Panc1 (cell line): ENCODE measurements at regions not wholly inside any gene's neighbourhood (a gene's known extent, or its start where the extent isn't known, plus 50 kb on each side); places are given as distances from the start of the nearest gene placed in this dataset.

Experiments
- ATAC-seq: fragments of 200-7000 bp; cut with Tn5 transposase; 2 replicates; pipeline ENCODE4 v1.9.1; 2020; ENCODE audit warnings: mild to moderate bottlenecking, moderate library complexity
- BruUV-seq: library from RNA; stranded (reverse); fragments of 400-500 nt; replicated peaks from 2 replicates; lab custom pipeline; 2021; lab: Mats Ljungman, UMichigan
- CTCF ChIA-PET: fragments of 300-600 bp; sonication (Branson Sonifier 250); formaldehyde crosslinking; loops from one replicate; lab custom pipeline; 2022; ENCODE audit warnings: antibody characterized with exemption; lab: Charles Lee
- POLR2A ChIA-PET: fragments of 300-600 bp; sonication (Branson Sonifier 250); formaldehyde crosslinking; loops from one replicate; lab custom pipeline; 2022; ENCODE audit warnings: antibody characterized with exemption; lab: Charles Lee
- DNase-seq: peaks from one replicate; pipeline ENCODE4 v3.0.0-alpha.2; 2010; ENCODE audit warnings: low read depth, low spot score
- H3K27ac ChIP-seq: 2 replicates; pipeline ENCODE4 v1.5.1; 2011; ENCODE audit warnings: mild to moderate bottlenecking, low read length, inconsistent platforms
- H3K27me3 ChIP-seq: fragments of 200-500 bp; sonication (Bioruptor generic); 2 replicates; pipeline ENCODE4 v1.6.0; 2014; ENCODE audit warnings: low read length, inconsistent platforms; ENCODE audit not compliant: control insufficient read depth, insufficient read depth
- H3K36me3 ChIP-seq: fragments of 200-500 bp; sonication (Bioruptor generic); 2 replicates; pipeline ENCODE4 v1.5.1; 2014; ENCODE audit warnings: inconsistent platforms, mild to moderate bottlenecking, low read length, moderate library complexity; ENCODE audit not compliant: control insufficient read depth, insufficient read depth
- H3K4me1 ChIP-seq: 2 replicates; pipeline ENCODE4 v1.5.1; 2011; ENCODE audit warnings: inconsistent platforms, mild to moderate bottlenecking, low read length, moderate library complexity; ENCODE audit not compliant: control insufficient read depth, insufficient read depth
- H3K4me3 ChIP-seq, 2 experiments: 2 replicates each; pipeline ENCODE4 v1.5.1; 2011 to 2012; ENCODE audit warnings: low read depth in 2 of 2, low read length in 2 of 2, mild to moderate bottlenecking in 2 of 2, inconsistent platforms in 1 of 2, moderate library complexity in 1 of 2
- H3K9me3 ChIP-seq: fragments of 200-500 bp; sonication (Bioruptor generic); 2 replicates; pipeline ENCODE4 v1.5.1; 2014; ENCODE audit warnings: low read depth, mild to moderate bottlenecking, inconsistent platforms, low read length, moderate library complexity; ENCODE audit not compliant: control insufficient read depth, insufficient read depth
- CTCF ChIP-seq: fragments of 450-650 bp; IDR thresholded peaks from 2 replicates; pipeline ENCODE4 v1.5.1; 2017; ENCODE audit warnings: mild to moderate bottlenecking
- POLR2AphosphoS5 ChIP-seq: IDR thresholded peaks from 2 replicates; pipeline ENCODE4 v1.6.1; 2012; ENCODE audit warnings: mild to moderate bottlenecking, low read depth, low read length, moderate library complexity
- REST ChIP-seq, 2 experiments: IDR thresholded peaks; 2 replicates each; pipeline ENCODE4 v1.6.1; 2011 to 2012; ENCODE audit warnings: low read depth in 2 of 2, control low read depth in 1 of 2, low read length in 1 of 2, mild to moderate bottlenecking in 1 of 2, moderate library complexity in 1 of 2; ENCODE audit not compliant: insufficient read depth in 1 of 2
- SIN3A ChIP-seq: IDR thresholded peaks from 2 replicates; pipeline ENCODE4 v1.6.1; 2012; ENCODE audit warnings: low read depth, mild to moderate bottlenecking, low read length, moderate library complexity, borderline replicate concordance; ENCODE audit not compliant: insufficient read depth
- TCF7L2 ChIP-seq: IDR thresholded peaks from 2 replicates; pipeline ENCODE4 v1.6.1; 2011; ENCODE audit warnings: mild to moderate bottlenecking, low read depth, low read length, inconsistent platforms
- in situ Hi-C: cut with HindIII; loops from 2 replicates; pipeline ENCODE4 v1.10.0; 2016; ENCODE audit warnings: low sequenced_read_pairs, low pct_unique_long_range_greater_than_20kb
- intact Hi-C: fragments of 100-400 bp; cut with micrococcal nuclease; formaldehyde crosslinking; loops from one replicate; pipeline ENCODE4 v1.10.0; 2022; ENCODE audit not compliant: unreplicated experiment

- H3K4me3 ChIP-seq = no peak overlapping the region
- no peaks in the 10 kb centered on the region for H3K9me3 ChIP-seq
- intact Hi-C loops (no loop called here), in situ Hi-C loops (no loop called here)
- H3K36me3 ChIP-seq = no peaks in the 10 kb centered on the region
- no peaks in the 10 kb centered on the region for H3K27me3 ChIP-seq
- ATAC-seq (peak; percentile 74), DNase-seq (no peak)
- ChIA-PET CTCF (no interaction called here), POLR2A (no interaction called here)
- no peaks in the 10 kb centered on the region for H3K4me1 ChIP-seq
- H3K27ac ChIP-seq = no peak overlapping the region
- BruUV-seq = no TSS peak
- TF ChIP-seq REST (IDR thresholded peaks at IDR 0.05; ENCODE audit: insufficient read depth in 1 of 2, low read depth in 2 of 2, low read length in 1 of 2) (no peak), SIN3A (no peak), TCF7L2 (no peak), CTCF (no peak; the same call in 1 of the 2 replicates), POLR2AphosphoS5 (no peak)
Measured at GRCh38 chr16:88194397-88195268, 188.1 kb upstream of the ZNF469 start.

GRCh38 chr16:88195269-88195705 is 187.5 kb upstream of the ZNF469 start:
- no peaks in the 10 kb centered on the region for H3K27me3 ChIP-seq
- intact Hi-C loops = no loop called here
- CTCF ChIA-PET = no interaction called here
- DNase-seq (no peak), ATAC-seq (no peak)
- H3K9me3 ChIP-seq = no peaks in the 10 kb centered on the region
- in situ Hi-C loops = no loop called here
- no peak for TF ChIP-seq TCF7L2
- no peak for TF ChIP-seq CTCF
- TF ChIP-seq POLR2AphosphoS5 = no peak
- TF ChIP-seq REST (IDR thresholded peaks at IDR 0.05; ENCODE audit: insufficient read depth in 1 of 2, low read depth in 2 of 2, low read length in 1 of 2) = no peak
- H3K27ac ChIP-seq = no peak overlapping the region
- POLR2A ChIA-PET = no interaction called here
- no peak overlapping the region for H3K4me3 ChIP-seq
- H3K36me3 ChIP-seq = no peaks in the 10 kb centered on the region
- BruUV-seq = no TSS peak
- no peaks in the 10 kb centered on the region for H3K4me1 ChIP-seq
